ENCODE measurements at regions not wholly inside any gene's neighbourhood (a gene's known extent, or its start where the extent isn't known, plus 50 kb on each side); places are given as distances from the start of the nearest gene placed in this dataset.

- no peaks in the 10 kb centered on the region for H4K20me1 ChIP-seq (ENCODE audit: control insufficient read depth, insufficient read depth)
- ATAC-seq (no peak), DNase-seq (ENCODE audit: low read depth, low spot score) (no peak), FAIRE-seq (no peak)
- H3K36me3 ChIP-seq (ENCODE audit: control insufficient read depth in 2 of 2, insufficient read depth in 2 of 2, low read length in 1 of 2), result no peaks in the 10 kb centered on the region
- H3K27me3 ChIP-seq (replicated peaks in 1 of 2; ENCODE audit: control insufficient read depth in 2 of 2, insufficient read depth in 2 of 2, low read length in 1 of 2), result no peaks in the 10 kb centered on the region
- no peak overlapping the region for H3K4me2 ChIP-seq (ENCODE audit: control insufficient read depth, insufficient read depth)
- no peak overlapping the region for H3K9ac ChIP-seq (ENCODE audit: control insufficient read depth, insufficient read depth, low read length)
- H3K4me1 ChIP-seq (ENCODE audit: control insufficient read depth, insufficient read depth, low read length), result no peaks in the 10 kb centered on the region
- H3K79me2 ChIP-seq (ENCODE audit: control insufficient read depth, insufficient read depth, low read length), result no peaks in the 10 kb centered on the region
- no peak overlapping the region for H3K27ac ChIP-seq (ENCODE audit: control insufficient read depth, insufficient read depth)
- ChIA-PET POLR2A (no interaction called here), CTCF (no interaction called here), RAD21 (ENCODE audit: unreplicated experiment) (no interaction called here), SMC1A (ENCODE audit: uncharacterized antibody, unreplicated experiment) (no interaction called here)
- BruUV-seq (replicated peaks), result no TSS peak
- no peaks in the 10 kb centered on the region for H3K9me3 ChIP-seq (replicated peaks; ENCODE audit: control insufficient read depth, insufficient read depth, low read length)
- intact Hi-C loops (cut with micrococcal nuclease; ENCODE audit: unreplicated experiment), result no loop called here
- no peak overlapping the region for H2AFZ ChIP-seq (ENCODE audit: control insufficient read depth, low read depth, low read length)
- no peak overlapping the region for H3K4me3 ChIP-seq
- in situ Hi-C loops (cut with MboI), result no loop called here
- TF ChIP-seq, protein P1, sequence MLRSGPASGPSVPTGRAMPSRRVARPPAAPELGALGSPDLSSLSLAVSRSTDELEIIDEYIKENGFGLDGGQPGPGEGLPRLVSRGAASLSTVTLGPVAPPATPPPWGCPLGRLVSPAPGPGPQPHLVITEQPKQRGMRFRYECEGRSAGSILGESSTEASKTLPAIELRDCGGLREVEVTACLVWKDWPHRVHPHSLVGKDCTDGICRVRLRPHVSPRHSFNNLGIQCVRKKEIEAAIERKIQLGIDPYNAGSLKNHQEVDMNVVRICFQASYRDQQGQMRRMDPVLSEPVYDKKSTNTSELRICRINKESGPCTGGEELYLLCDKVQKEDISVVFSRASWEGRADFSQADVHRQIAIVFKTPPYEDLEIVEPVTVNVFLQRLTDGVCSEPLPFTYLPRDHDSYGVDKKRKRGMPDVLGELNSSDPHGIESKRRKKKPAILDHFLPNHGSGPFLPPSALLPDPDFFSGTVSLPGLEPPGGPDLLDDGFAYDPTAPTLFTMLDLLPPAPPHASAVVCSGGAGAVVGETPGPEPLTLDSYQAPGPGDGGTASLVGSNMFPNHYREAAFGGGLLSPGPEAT (IDR thresholded peaks at IDR 0.05; ENCODE audit: low read depth), result no peak
- TF ChIP-seq HDAC2 (IDR thresholded peaks at IDR 0.05) (no peak), BCLAF1 (IDR thresholded peaks at IDR 0.05) (no peak), MLLT1 (IDR thresholded peaks at IDR 0.05) (no peak), NKRF (conservative IDR thresholded peaks at IDR 0.05) (no peak), PML (IDR thresholded peaks at IDR 0.05; ENCODE audit: low read length) (no peak), JUND (IDR thresholded peaks at IDR 0.05; ENCODE audit: low read depth, low read length) (no peak), ZBTB4 (CRISPR knock-in tag; IDR thresholded peaks at IDR 0.05) (no peak), PAX5 (IDR thresholded peaks at IDR 0.05; ENCODE audit: borderline replicate concordance, low read depth, low read length) (no peak), BRCA1 (IDR thresholded peaks at IDR 0.05; ENCODE audit: low read depth, low read length) (no peak), POLR2AphosphoS5 (IDR thresholded peaks at IDR 0.05; ENCODE audit: low read length) (no peak)
- 2% methylated on average over 3 of the region's 3 CpGs for WGBS (ENCODE audit: insufficient coverage, insufficient replicate concordance, low lambda C conversion rate, missing lambda C conversion rate)
Measured at GRCh38 chr2:114350186-114350725, 92.2 kb upstream of the DPP10 start.
